ENCODE measurements at regions not wholly inside any gene's neighbourhood (a gene's known extent, or its start where the extent isn't known, plus 50 kb on each side); places are given as distances from the start of the nearest gene placed in this dataset.

GRCh38 chr2:11889101-11889850 is 142.8 kb downstream of the LPIN1 start:
- TF ChIP-seq POLR2A (IDR thresholded peaks at IDR 0.05; ENCODE audit: extremely low read depth, insufficient read length) (no peak), MYC (IDR thresholded peaks at IDR 0.05; ENCODE audit: low read depth, low read length) (no peak)
- TF ChIP-seq, protein P1, sequence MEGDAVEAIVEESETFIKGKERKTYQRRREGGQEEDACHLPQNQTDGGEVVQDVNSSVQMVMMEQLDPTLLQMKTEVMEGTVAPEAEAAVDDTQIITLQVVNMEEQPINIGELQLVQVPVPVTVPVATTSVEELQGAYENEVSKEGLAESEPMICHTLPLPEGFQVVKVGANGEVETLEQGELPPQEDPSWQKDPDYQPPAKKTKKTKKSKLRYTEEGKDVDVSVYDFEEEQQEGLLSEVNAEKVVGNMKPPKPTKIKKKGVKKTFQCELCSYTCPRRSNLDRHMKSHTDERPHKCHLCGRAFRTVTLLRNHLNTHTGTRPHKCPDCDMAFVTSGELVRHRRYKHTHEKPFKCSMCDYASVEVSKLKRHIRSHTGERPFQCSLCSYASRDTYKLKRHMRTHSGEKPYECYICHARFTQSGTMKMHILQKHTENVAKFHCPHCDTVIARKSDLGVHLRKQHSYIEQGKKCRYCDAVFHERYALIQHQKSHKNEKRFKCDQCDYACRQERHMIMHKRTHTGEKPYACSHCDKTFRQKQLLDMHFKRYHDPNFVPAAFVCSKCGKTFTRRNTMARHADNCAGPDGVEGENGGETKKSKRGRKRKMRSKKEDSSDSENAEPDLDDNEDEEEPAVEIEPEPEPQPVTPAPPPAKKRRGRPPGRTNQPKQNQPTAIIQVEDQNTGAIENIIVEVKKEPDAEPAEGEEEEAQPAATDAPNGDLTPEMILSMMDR (IDR thresholded peaks at IDR 0.05; ENCODE audit: low read depth, low read length), result no peak
- TF ChIP-seq, protein P2, sequence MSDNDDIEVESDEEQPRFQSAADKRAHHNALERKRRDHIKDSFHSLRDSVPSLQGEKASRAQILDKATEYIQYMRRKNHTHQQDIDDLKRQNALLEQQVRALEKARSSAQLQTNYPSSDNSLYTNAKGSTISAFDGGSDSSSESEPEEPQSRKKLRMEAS (IDR thresholded peaks at IDR 0.05; ENCODE audit: low read depth, low read length), result no peak
